H1 (cell line): ENCODE measurements at regions not wholly inside any gene's neighbourhood (a gene's known extent, or its start where the extent isn't known, plus 50 kb on each side); places are given as distances from the start of the nearest gene placed in this dataset.

ENCODE experiments used
- CTCF ChIA-PET: fragments of 300-600 bp; sonication (Branson Sonifier 250); formaldehyde crosslinking; loops from one replicate; lab custom pipeline; 2021; ENCODE audit not compliant: partially characterized antibody; lab: Charles Lee
- POLR2A ChIA-PET: fragments of 300-600 bp; sonication (Branson Sonifier 250); formaldehyde crosslinking; loops from one replicate; lab custom pipeline; 2021; ENCODE audit warnings: inconsistent platforms; ENCODE audit not compliant: partially characterized antibody; lab: Charles Lee
- DNase-seq, 2 experiments: peaks; one replicate each; pipeline versions ENCODE4 v3.0.0 to v3.0.0-alpha.2; 2010 to 2022; ENCODE audit warnings: low spot score in 2 of 2, low read depth in 1 of 2, mixed read lengths in 1 of 2
- FAIRE-seq: peaks from 2 replicates; lab custom pipeline; 2011; peaks lifted over from hg19 to GRCh38; lab: Jason Lieb, UNC
- H2AFZ ChIP-seq: 2 replicates; pipeline ENCODE4 v1.8.1; 2012; ENCODE audit warnings: low read length, inconsistent platforms
- H2AK5ac ChIP-seq: 2 replicates; pipeline ENCODE4 v1.6.1; 2013; ENCODE audit warnings: low read depth, low read length
- H2BK120ac ChIP-seq: replicated peaks from 2 replicates; pipeline ENCODE3; 2013; ENCODE audit warnings: low read depth, low read length, inconsistent platforms
- H2BK12ac ChIP-seq: 2 replicates; pipeline ENCODE4 v1.6.1; 2013; ENCODE audit warnings: low read depth, low read length
- H2BK15ac ChIP-seq: 2 replicates; pipeline ENCODE4 v1.6.1; 2013; ENCODE audit warnings: low read length
- H2BK20ac ChIP-seq: 2 replicates; pipeline ENCODE4 v1.6.1; 2013; ENCODE audit warnings: low read length
- H2BK5ac ChIP-seq: 2 replicates; pipeline ENCODE4 v1.6.1; 2013; ENCODE audit warnings: low read depth, low read length
- H3K14ac ChIP-seq: 2 replicates; pipeline ENCODE4 v1.6.1; 2013; ENCODE audit warnings: inconsistent platforms; ENCODE audit not compliant: insufficient read length
- H3K18ac ChIP-seq: 2 replicates; pipeline ENCODE4 v1.6.1; 2013; ENCODE audit warnings: low read length; ENCODE audit errors: extremely low read depth
- H3K23ac ChIP-seq: 2 replicates; pipeline ENCODE4 v1.6.1; 2013; ENCODE audit warnings: inconsistent platforms; ENCODE audit not compliant: insufficient read length
- H3K23me2 ChIP-seq: 2 replicates; pipeline ENCODE4 v1.6.1; 2013; ENCODE audit warnings: low read depth, low read length
- H3K27ac ChIP-seq: 2 replicates; pipeline ENCODE4 v1.6.1; 2011; ENCODE audit warnings: low read depth, low read length, inconsistent platforms
- H3K27me3 ChIP-seq, 4 experiments: replicated peaks in 1 of 4; 1 replicate in 1 of 4; 2 replicates in 3 of 4; pipeline versions ENCODE4 v1.6.1 to v1.8.1; 2011 to 2013; ENCODE audit warnings: low read length in 3 of 4, mild to moderate bottlenecking in 3 of 4, inconsistent platforms in 2 of 4, mixed read lengths in 2 of 4, moderate library complexity in 1 of 4; ENCODE audit not compliant: control insufficient read depth in 3 of 4, insufficient read depth in 3 of 4; ENCODE audit errors: extremely low read depth in 1 of 4
- H3K36me3 ChIP-seq, 4 experiments: 2 replicates each; pipeline versions ENCODE4 v1.6.1 to v1.8.1; 2011 to 2013; ENCODE audit warnings: mild to moderate bottlenecking in 4 of 4, low read length in 3 of 4, moderate library complexity in 2 of 4, control low read depth in 1 of 4, inconsistent platforms in 1 of 4; ENCODE audit not compliant: insufficient read depth in 4 of 4, control insufficient read depth in 2 of 4
- H3K4ac ChIP-seq: replicated peaks from 2 replicates; pipeline ENCODE3; 2013; ENCODE audit warnings: low read length, low read depth, mixed read lengths, inconsistent platforms; ENCODE audit not compliant: insufficient read length
- H3K4me1 ChIP-seq, 4 experiments: replicated peaks in 1 of 4; 1 replicate in 1 of 4; 2 replicates in 3 of 4; pipeline versions ENCODE4 v1.6.1 to v1.8.1; 2011 to 2013; ENCODE audit warnings: low read length in 3 of 4, inconsistent platforms in 2 of 4, mixed read lengths in 1 of 4; ENCODE audit not compliant: insufficient read depth in 4 of 4, control insufficient read depth in 3 of 4
- H3K4me2 ChIP-seq, 2 experiments: 2 replicates each; pipeline versions ENCODE4 v1.6.1 to v1.8.1; 2011 to 2013; ENCODE audit warnings: low read depth in 2 of 2, low read length in 2 of 2, control low read depth in 1 of 2, inconsistent platforms in 1 of 2, mild to moderate bottlenecking in 1 of 2; ENCODE audit not compliant: insufficient read depth in 1 of 2
- H3K4me3 ChIP-seq, 4 experiments: fragments of 200-600, 300-600 bp in 1 of 4; sonication (generic), shearing (Covaris generic), sonication (Bioruptor Twin) in 1 of 4; 2 replicates each; pipeline versions ENCODE4 v1.5.1 to v1.8.1; 2011 to 2016; ENCODE audit warnings: low read length in 4 of 4, low read depth in 3 of 4, control low read depth in 2 of 4, inconsistent platforms in 2 of 4, mild to moderate bottlenecking in 2 of 4, mixed read lengths in 1 of 4, moderate library complexity in 1 of 4; ENCODE audit not compliant: insufficient read depth in 2 of 4; ENCODE audit errors: extremely low read depth in 1 of 4
- H3K56ac ChIP-seq: replicated peaks from 2 replicates; pipeline ENCODE3; 2013; ENCODE audit warnings: low read depth, mild to moderate bottlenecking, mixed read lengths, low read length, inconsistent platforms; ENCODE audit not compliant: insufficient read length
- H3K79me1 ChIP-seq: 2 replicates; pipeline ENCODE4 v1.6.1; 2013; ENCODE audit warnings: low read depth, low read length, control low read depth
- H3K79me2 ChIP-seq, 2 experiments: 2 replicates each; pipeline versions ENCODE4 v1.6.1 to v1.8.1; 2012 to 2013; ENCODE audit warnings: low read length in 2 of 2, mild to moderate bottlenecking in 2 of 2, inconsistent platforms in 1 of 2; ENCODE audit not compliant: insufficient read depth in 2 of 2, control insufficient read depth in 1 of 2
- H3K9ac ChIP-seq, 4 experiments: replicated peaks in 1 of 4; 1 replicate in 1 of 4; 2 replicates in 3 of 4; pipeline versions ENCODE4 v1.6.1 to v1.8.1; 2011 to 2013; ENCODE audit warnings: low read depth in 3 of 4, low read length in 3 of 4, control low read depth in 2 of 4, mild to moderate bottlenecking in 2 of 4, moderate library complexity in 2 of 4, inconsistent platforms in 1 of 4; ENCODE audit errors: extremely low read depth in 1 of 4
- H3K9me3 ChIP-seq, 2 experiments: 2 replicates each; pipeline versions ENCODE4 v1.6.1 to v1.8.1; 2012 to 2013; ENCODE audit warnings: mild to moderate bottlenecking in 2 of 2, moderate library complexity in 2 of 2, control low read depth in 1 of 2, inconsistent platforms in 1 of 2, low read depth in 1 of 2, low read length in 1 of 2, mixed read lengths in 1 of 2; ENCODE audit not compliant: insufficient read depth in 2 of 2
- H4K20me1 ChIP-seq, 2 experiments: replicated peaks in 1 of 2; 2 replicates each; pipeline versions ENCODE3 to v1.8.1; 2011 to 2013; ENCODE audit warnings: inconsistent platforms in 2 of 2, low read length in 2 of 2, mild to moderate bottlenecking in 1 of 2; ENCODE audit not compliant: insufficient read depth in 2 of 2, control insufficient read depth in 1 of 2
- H4K5ac ChIP-seq: 2 replicates; pipeline ENCODE4 v1.6.1; 2013; ENCODE audit warnings: low read length, low read depth, mixed read lengths, inconsistent platforms; ENCODE audit not compliant: insufficient read length
- H4K8ac ChIP-seq: 2 replicates; pipeline ENCODE4 v1.8.0; 2013; ENCODE audit warnings: mild to moderate bottlenecking, moderate library complexity, low read length, inconsistent platforms; ENCODE audit not compliant: insufficient read depth; ENCODE audit errors: extremely low read depth
- H4K91ac ChIP-seq: replicated peaks from 2 replicates; pipeline ENCODE3; 2013; ENCODE audit warnings: low read length, mixed read lengths, inconsistent platforms; ENCODE audit not compliant: insufficient read length
- POU5F1 ChIP-seq: IDR thresholded peaks from 2 replicates; pipeline ENCODE4 v1.6.1; 2011; ENCODE audit warnings: low read depth, mild to moderate bottlenecking, low read length, moderate library complexity
- WGBS, 2 experiments: shearing (Covaris generic) in 1 of 2; methylation state at CpG; one replicate each; pipeline versions ENCODE4 v1.1.6 to v1.1.7; 2013 to 2015; ENCODE audit warnings: low lambda C conversion rate in 2 of 2, mixed read lengths in 2 of 2, inconsistent platforms in 1 of 2, low coverage in 1 of 2, missing lambda C conversion rate in 1 of 2; ENCODE audit not compliant: insufficient replicate concordance in 2 of 2, insufficient coverage in 1 of 2, insufficient read length in 1 of 2; ENCODE audit errors: extremely low coverage in 1 of 2, missing lambda C conversion rate in 1 of 2; 5-methylcytosine and 5-hydroxymethylcytosine counted together

DNA sequence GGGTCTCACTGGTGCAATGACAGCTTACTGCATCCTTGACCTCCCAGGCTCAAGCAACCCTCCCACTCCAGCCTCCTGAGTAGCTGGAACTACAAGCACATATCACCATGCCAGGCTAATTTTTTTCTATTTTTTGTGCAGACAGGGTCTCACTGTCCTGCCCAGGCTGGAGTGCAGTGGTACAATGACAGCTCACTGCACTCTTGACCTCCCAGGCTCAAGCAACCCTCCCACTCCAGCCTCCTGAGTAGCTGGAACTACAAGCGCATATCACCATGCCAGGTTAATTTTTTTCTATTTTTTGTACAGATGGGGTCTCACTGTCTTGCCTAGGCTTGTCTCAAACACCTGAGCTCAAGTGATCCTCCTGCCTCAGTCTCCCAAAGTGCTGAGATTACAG, 74.0 kb downstream of the GASK1B start:
- CTCF ChIA-PET, result interaction anchor here (0.7 to 1.1 kb wide), 2 partner anchors 44 to 72 kb away, joined by 3 read pairs; no protein-coding TSS in a partner anchor
- Histone ChIP-seq H4K8ac (no peak overlapping the region), H3K23me2 (no peaks in the 10 kb centered on the region), H3K14ac (no peak overlapping the region), H3K9me3 (no peaks in the 10 kb centered on the region), H2BK20ac (no peak overlapping the region), H3K4ac (no peak overlapping the region), H4K20me1 (no peaks in the 10 kb centered on the region), H3K4me2 (no peak overlapping the region), H2AK5ac (no peak overlapping the region), H3K27me3 (no peaks in the 10 kb centered on the region), H2BK5ac (no peak overlapping the region), H3K56ac (no peak overlapping the region), H2AFZ (no peak overlapping the region), H3K27ac (no peak overlapping the region), H2BK120ac (no peak overlapping the region), H3K79me2 (no peaks in the 10 kb centered on the region), H2BK12ac (no peak overlapping the region), H3K4me3 (no peak overlapping the region), H3K79me1 (no peaks in the 10 kb centered on the region), H3K9ac (no peak overlapping the region), H3K36me3 (no peaks in the 10 kb centered on the region), H3K18ac (no peak overlapping the region), H2BK15ac (no peak overlapping the region), H3K4me1 (no peaks in the 10 kb centered on the region; a peak in 1 of 7 replicates), H4K5ac (no peak overlapping the region)
- 100% methylated on average over 1 of the region's 1 CpG; no CpG with 5 or more reads in 1 of the 2 experiments for WGBS, 2 experiments
- DNase-seq (no peak), FAIRE-seq (no peak)
- TF ChIP-seq POU5F1, result no peak
- TF ChIP-seq, all 59 proteins: peak for 0
- no peak overlapping the region for H3K23ac ChIP-seq
- H4K91ac ChIP-seq, result no peak overlapping the region
- POLR2A ChIA-PET, result no interaction called here
